GM23338 (cell line): ENCODE measurements at regions not wholly inside any gene's neighbourhood (a gene's known extent, or its start where the extent isn't known, plus 50 kb on each side); places are given as distances from the start of the nearest gene placed in this dataset.

Experiments used
- CREB1 ChIP-seq: fragments of 250-450 bp; sonication (Bioruptor Pico); IDR thresholded peaks from 2 replicates; pipeline ENCODE4 v1.5.0; 2020; ENCODE audit warnings: low read depth, mild to moderate bottlenecking, moderate library complexity
- EZH2 ChIP-seq: fragments of 200-600 bp; sonication (generic); IDR thresholded peaks from one replicate; pipeline ENCODE4 v1.8.0; 2017; ENCODE audit warnings: antibody characterized with exemption, mild to moderate bottlenecking, low read depth; ENCODE audit not compliant: unreplicated experiment
- EZH2phosphoT487 ChIP-seq: fragments of 200-600 bp; sonication (generic); IDR thresholded peaks from one replicate; pipeline ENCODE4 v1.8.1; 2018; ENCODE audit warnings: antibody characterized with exemption; ENCODE audit not compliant: unreplicated experiment
- JUNB ChIP-seq: IDR thresholded peaks from one replicate; pipeline ENCODE4 v1.6.1; 2016; ENCODE audit warnings: antibody characterized with exemption; ENCODE audit not compliant: unreplicated experiment
- NANOG ChIP-seq: IDR thresholded peaks from 2 replicates; pipeline ENCODE4 v1.6.1; 2016; ENCODE audit warnings: antibody characterized with exemption, borderline replicate concordance
- POLR2AphosphoS5 ChIP-seq: IDR thresholded peaks from 2 replicates; pipeline ENCODE4 v1.6.1; 2016; ENCODE audit warnings: antibody characterized with exemption, low read depth
- ZNF114 ChIP-seq: fragments of 250-450 bp; sonication (Bioruptor Pico); IDR thresholded peaks from 2 replicates; pipeline ENCODE4 v1.5.0; 2020; ENCODE audit warnings: mild to moderate bottlenecking, moderate library complexity
- TF ChIP-seq, protein P1 (sequence below), 2 experiments: fragments of 200-600 bp in 1 of 2; sonication (generic) in 1 of 2; conservative IDR thresholded peaks; 2 replicates each; pipeline versions ENCODE4 v1.5.1 to v1.6.1; 2016 to 2017; ENCODE audit warnings: antibody characterized with exemption in 2 of 2, low read depth in 2 of 2, mild to moderate bottlenecking in 2 of 2, moderate library complexity in 1 of 2
- TF ChIP-seq, protein P2 (sequence below): IDR thresholded peaks from one replicate; pipeline ENCODE4 v1.6.1; 2018; ENCODE audit warnings: antibody characterized with exemption; ENCODE audit not compliant: unreplicated experiment
- TF ChIP-seq, protein P3 (sequence below): IDR thresholded peaks from 2 replicates; pipeline ENCODE4 v1.6.1; 2016; ENCODE audit warnings: antibody characterized with exemption

DNA sequence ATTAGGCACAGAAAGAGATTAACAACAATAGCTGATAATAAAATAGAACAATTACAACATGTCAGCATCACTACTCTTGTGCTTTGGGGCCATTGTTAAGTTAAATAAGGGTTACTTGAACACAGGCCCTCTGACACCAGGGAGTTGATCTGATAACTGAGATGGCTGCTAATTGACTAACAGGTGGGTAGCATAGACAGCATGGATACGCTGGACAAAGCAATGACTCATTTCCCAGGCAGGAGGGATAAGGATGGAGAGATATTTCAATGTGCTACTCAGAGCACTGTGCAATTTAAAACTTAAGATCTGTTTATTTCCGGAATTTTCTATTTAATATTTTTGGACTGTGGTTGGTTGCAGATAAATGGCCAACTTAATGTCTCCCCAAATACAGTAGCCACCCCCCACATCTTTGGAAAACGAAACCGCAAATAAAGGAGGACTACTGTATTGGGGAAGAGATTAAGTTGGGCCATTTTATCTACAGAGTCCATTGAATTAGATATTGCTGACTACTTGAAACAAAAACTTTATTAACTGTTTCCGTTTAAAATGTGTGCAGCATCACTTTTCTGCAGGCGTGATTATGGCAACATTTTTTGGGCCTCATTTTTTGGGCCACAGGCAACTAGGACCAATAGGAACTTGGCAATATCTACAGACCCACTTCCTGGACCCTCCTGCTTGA is 200.6 kb upstream of the KLF3 start:
- TF ChIP-seq, protein P1, sequence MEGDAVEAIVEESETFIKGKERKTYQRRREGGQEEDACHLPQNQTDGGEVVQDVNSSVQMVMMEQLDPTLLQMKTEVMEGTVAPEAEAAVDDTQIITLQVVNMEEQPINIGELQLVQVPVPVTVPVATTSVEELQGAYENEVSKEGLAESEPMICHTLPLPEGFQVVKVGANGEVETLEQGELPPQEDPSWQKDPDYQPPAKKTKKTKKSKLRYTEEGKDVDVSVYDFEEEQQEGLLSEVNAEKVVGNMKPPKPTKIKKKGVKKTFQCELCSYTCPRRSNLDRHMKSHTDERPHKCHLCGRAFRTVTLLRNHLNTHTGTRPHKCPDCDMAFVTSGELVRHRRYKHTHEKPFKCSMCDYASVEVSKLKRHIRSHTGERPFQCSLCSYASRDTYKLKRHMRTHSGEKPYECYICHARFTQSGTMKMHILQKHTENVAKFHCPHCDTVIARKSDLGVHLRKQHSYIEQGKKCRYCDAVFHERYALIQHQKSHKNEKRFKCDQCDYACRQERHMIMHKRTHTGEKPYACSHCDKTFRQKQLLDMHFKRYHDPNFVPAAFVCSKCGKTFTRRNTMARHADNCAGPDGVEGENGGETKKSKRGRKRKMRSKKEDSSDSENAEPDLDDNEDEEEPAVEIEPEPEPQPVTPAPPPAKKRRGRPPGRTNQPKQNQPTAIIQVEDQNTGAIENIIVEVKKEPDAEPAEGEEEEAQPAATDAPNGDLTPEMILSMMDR (conservative IDR thresholded peaks at IDR 0.05; ENCODE audit: low read depth in 2 of 2): no peak
- TF ChIP-seq EZH2phosphoT487 (no peak), EZH2 (no peak), POLR2AphosphoS5 (no peak), ZNF114 (CRISPR knock-in tag) (no peak), JUNB (no peak), NANOG (no peak), CREB1 (no peak)
- TF ChIP-seq, protein P2, sequence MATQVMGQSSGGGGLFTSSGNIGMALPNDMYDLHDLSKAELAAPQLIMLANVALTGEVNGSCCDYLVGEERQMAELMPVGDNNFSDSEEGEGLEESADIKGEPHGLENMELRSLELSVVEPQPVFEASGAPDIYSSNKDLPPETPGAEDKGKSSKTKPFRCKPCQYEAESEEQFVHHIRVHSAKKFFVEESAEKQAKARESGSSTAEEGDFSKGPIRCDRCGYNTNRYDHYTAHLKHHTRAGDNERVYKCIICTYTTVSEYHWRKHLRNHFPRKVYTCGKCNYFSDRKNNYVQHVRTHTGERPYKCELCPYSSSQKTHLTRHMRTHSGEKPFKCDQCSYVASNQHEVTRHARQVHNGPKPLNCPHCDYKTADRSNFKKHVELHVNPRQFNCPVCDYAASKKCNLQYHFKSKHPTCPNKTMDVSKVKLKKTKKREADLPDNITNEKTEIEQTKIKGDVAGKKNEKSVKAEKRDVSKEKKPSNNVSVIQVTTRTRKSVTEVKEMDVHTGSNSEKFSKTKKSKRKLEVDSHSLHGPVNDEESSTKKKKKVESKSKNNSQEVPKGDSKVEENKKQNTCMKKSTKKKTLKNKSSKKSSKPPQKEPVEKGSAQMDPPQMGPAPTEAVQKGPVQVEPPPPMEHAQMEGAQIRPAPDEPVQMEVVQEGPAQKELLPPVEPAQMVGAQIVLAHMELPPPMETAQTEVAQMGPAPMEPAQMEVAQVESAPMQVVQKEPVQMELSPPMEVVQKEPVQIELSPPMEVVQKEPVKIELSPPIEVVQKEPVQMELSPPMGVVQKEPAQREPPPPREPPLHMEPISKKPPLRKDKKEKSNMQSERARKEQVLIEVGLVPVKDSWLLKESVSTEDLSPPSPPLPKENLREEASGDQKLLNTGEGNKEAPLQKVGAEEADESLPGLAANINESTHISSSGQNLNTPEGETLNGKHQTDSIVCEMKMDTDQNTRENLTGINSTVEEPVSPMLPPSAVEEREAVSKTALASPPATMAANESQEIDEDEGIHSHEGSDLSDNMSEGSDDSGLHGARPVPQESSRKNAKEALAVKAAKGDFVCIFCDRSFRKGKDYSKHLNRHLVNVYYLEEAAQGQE: no peak
- TF ChIP-seq, protein P3, sequence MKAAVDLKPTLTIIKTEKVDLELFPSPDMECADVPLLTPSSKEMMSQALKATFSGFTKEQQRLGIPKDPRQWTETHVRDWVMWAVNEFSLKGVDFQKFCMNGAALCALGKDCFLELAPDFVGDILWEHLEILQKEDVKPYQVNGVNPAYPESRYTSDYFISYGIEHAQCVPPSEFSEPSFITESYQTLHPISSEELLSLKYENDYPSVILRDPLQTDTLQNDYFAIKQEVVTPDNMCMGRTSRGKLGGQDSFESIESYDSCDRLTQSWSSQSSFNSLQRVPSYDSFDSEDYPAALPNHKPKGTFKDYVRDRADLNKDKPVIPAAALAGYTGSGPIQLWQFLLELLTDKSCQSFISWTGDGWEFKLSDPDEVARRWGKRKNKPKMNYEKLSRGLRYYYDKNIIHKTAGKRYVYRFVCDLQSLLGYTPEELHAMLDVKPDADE: no peak
